ENCODE measurements at regions not wholly inside any gene's neighbourhood (a gene's known extent, or its start where the extent isn't known, plus 50 kb on each side); places are given as distances from the start of the nearest gene placed in this dataset.

GRCh38 chr4:58163156-58163555 lies 1053.0 kb upstream of the IGFBP7 start:
- TF ChIP-seq, protein P1, sequence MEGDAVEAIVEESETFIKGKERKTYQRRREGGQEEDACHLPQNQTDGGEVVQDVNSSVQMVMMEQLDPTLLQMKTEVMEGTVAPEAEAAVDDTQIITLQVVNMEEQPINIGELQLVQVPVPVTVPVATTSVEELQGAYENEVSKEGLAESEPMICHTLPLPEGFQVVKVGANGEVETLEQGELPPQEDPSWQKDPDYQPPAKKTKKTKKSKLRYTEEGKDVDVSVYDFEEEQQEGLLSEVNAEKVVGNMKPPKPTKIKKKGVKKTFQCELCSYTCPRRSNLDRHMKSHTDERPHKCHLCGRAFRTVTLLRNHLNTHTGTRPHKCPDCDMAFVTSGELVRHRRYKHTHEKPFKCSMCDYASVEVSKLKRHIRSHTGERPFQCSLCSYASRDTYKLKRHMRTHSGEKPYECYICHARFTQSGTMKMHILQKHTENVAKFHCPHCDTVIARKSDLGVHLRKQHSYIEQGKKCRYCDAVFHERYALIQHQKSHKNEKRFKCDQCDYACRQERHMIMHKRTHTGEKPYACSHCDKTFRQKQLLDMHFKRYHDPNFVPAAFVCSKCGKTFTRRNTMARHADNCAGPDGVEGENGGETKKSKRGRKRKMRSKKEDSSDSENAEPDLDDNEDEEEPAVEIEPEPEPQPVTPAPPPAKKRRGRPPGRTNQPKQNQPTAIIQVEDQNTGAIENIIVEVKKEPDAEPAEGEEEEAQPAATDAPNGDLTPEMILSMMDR (IDR thresholded peaks at IDR 0.05), result no peak
- no peak for TF ChIP-seq TCF7L2 (IDR thresholded peaks at IDR 0.05; ENCODE audit: low read depth, low read length)
- no peak for TF ChIP-seq POLR2AphosphoS5 (IDR thresholded peaks at IDR 0.05; ENCODE audit: low read depth, low read length)
- TF ChIP-seq, protein P2, sequence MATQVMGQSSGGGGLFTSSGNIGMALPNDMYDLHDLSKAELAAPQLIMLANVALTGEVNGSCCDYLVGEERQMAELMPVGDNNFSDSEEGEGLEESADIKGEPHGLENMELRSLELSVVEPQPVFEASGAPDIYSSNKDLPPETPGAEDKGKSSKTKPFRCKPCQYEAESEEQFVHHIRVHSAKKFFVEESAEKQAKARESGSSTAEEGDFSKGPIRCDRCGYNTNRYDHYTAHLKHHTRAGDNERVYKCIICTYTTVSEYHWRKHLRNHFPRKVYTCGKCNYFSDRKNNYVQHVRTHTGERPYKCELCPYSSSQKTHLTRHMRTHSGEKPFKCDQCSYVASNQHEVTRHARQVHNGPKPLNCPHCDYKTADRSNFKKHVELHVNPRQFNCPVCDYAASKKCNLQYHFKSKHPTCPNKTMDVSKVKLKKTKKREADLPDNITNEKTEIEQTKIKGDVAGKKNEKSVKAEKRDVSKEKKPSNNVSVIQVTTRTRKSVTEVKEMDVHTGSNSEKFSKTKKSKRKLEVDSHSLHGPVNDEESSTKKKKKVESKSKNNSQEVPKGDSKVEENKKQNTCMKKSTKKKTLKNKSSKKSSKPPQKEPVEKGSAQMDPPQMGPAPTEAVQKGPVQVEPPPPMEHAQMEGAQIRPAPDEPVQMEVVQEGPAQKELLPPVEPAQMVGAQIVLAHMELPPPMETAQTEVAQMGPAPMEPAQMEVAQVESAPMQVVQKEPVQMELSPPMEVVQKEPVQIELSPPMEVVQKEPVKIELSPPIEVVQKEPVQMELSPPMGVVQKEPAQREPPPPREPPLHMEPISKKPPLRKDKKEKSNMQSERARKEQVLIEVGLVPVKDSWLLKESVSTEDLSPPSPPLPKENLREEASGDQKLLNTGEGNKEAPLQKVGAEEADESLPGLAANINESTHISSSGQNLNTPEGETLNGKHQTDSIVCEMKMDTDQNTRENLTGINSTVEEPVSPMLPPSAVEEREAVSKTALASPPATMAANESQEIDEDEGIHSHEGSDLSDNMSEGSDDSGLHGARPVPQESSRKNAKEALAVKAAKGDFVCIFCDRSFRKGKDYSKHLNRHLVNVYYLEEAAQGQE (IDR thresholded peaks at IDR 0.05; ENCODE audit: insufficient read depth in 1 of 2, low read depth in 2 of 2, low read length in 1 of 2), result no peak
